SK-N-SH (cell line): ENCODE measurements at regions not wholly inside any gene's neighbourhood (a gene's known extent, or its start where the extent isn't known, plus 50 kb on each side); places are given as distances from the start of the nearest gene placed in this dataset.

Source experiments
- TAF1 ChIP-seq: IDR thresholded peaks from 2 replicates; pipeline ENCODE4 v1.6.1; 2012; ENCODE audit warnings: low read depth, mild to moderate bottlenecking, low read length, moderate library complexity, borderline replicate concordance
- TF ChIP-seq, protein P1 (sequence below): fragments of 200-600 bp; sonication (generic); IDR thresholded peaks from 2 replicates; pipeline ENCODE4 v1.6.1; 2017; ENCODE audit warnings: antibody characterized with exemption, mild to moderate bottlenecking, moderate library complexity
- TF ChIP-seq, protein P2 (sequence below): IDR thresholded peaks from 2 replicates; pipeline ENCODE4 v1.4.0; 2012; ENCODE audit warnings: low read depth

GRCh38 chr12:19042221-19042620, 87.3 kb upstream of the PLEKHA5 start:
- TF ChIP-seq, protein P1, sequence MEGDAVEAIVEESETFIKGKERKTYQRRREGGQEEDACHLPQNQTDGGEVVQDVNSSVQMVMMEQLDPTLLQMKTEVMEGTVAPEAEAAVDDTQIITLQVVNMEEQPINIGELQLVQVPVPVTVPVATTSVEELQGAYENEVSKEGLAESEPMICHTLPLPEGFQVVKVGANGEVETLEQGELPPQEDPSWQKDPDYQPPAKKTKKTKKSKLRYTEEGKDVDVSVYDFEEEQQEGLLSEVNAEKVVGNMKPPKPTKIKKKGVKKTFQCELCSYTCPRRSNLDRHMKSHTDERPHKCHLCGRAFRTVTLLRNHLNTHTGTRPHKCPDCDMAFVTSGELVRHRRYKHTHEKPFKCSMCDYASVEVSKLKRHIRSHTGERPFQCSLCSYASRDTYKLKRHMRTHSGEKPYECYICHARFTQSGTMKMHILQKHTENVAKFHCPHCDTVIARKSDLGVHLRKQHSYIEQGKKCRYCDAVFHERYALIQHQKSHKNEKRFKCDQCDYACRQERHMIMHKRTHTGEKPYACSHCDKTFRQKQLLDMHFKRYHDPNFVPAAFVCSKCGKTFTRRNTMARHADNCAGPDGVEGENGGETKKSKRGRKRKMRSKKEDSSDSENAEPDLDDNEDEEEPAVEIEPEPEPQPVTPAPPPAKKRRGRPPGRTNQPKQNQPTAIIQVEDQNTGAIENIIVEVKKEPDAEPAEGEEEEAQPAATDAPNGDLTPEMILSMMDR: no peak
- no peak for TF ChIP-seq TAF1
- TF ChIP-seq, protein P2, sequence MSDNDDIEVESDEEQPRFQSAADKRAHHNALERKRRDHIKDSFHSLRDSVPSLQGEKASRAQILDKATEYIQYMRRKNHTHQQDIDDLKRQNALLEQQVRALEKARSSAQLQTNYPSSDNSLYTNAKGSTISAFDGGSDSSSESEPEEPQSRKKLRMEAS: no peak
